AG04450 (cell line): ENCODE measurements at regions not wholly inside any gene's neighbourhood (a gene's known extent, or its start where the extent isn't known, plus 50 kb on each side); places are given as distances from the start of the nearest gene placed in this dataset.
"Not testable (repeated sequence)": the region's sequence is repeated elsewhere in the genome, so short reads cannot be mapped to it uniquely, and the experiment has no call there.

Source experiments
- CTCF ChIA-PET: fragments of 300-600, 350-600 bp; formaldehyde crosslinking; extraction: SDS; loops from one replicate; lab custom pipeline; 2022; ENCODE audit warnings: antibody characterized with exemption, inconsistent platforms; lab: Charles Lee
- POLR2A ChIA-PET: fragments of 350-600 bp; formaldehyde crosslinking; extraction: SDS; loops from one replicate; lab custom pipeline; 2021; ENCODE audit warnings: antibody characterized with exemption, inconsistent platforms; lab: Yijun Ruan, JAX
- DNase-seq: peaks from one replicate; pipeline ENCODE4 v3.0.0-alpha.2; 2011; ENCODE audit warnings: low read depth, low spot score
- H3K27ac ChIP-seq: one replicate; pipeline ENCODE4 v1.5.1; 2012; ENCODE audit warnings: low read depth, low read length, control low read depth
- H3K27me3 ChIP-seq: one replicate; pipeline ENCODE4 v1.6.0; 2012; ENCODE audit warnings: low read length; ENCODE audit not compliant: control insufficient read depth, insufficient read depth
- H3K4me3 ChIP-seq: 2 replicates; pipeline ENCODE4 v1.5.1; 2011; ENCODE audit warnings: mild to moderate bottlenecking, low read depth, low read length, control low read depth
- H3K9me3 ChIP-seq: 2 replicates; pipeline ENCODE4 v1.5.1; 2012; ENCODE audit warnings: low read length; ENCODE audit not compliant: control insufficient read depth, insufficient read depth
- TF ChIP-seq, protein P1 (sequence below): IDR thresholded peaks from 2 replicates; pipeline ENCODE4 v1.5.1; 2011; ENCODE audit warnings: low read depth, low read length, control low read depth, inconsistent platforms

DNA sequence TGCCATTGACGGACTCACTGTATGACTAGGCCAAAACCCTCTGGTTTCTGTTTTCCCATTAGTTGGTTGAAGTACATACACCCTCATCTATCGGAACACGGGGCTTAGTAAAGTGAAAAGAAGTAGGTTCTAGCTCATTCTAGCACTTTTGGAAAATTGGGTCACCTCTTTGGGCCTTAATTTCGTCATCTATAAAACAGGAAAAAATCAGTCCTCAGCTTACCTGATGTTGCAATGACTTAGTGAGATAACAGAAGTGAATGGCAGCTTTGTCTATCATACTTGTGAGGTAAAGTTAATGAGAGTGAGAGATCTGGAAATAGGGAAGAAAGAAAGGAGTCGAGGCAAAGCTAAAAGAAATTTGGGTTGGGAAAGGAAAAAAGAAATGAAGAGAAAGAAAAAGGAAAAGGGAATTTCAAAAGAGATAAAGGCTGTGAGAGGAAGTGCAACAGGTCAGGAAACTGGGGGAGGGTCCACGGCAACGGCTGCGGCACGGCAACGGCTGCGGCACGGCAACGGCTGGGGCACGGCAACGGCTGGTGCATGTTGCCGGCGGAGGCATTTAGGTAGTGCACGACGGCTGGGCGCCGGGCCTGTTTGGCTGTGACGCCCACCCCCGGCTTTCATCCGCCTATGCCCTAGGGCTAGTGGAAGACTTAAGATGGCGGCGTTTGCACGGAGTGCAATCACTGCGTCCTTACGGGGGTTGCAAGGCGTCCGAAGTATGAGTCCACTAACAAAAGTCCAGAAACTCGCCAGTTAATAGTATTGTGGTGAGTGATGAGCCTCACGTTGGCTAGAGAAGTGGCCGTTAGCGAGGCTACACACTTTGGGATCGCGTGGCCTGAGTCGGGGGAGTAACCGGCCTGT, 91.4 kb upstream of the XIST start:
- POLR2A ChIA-PET = no interaction called here

DNA sequence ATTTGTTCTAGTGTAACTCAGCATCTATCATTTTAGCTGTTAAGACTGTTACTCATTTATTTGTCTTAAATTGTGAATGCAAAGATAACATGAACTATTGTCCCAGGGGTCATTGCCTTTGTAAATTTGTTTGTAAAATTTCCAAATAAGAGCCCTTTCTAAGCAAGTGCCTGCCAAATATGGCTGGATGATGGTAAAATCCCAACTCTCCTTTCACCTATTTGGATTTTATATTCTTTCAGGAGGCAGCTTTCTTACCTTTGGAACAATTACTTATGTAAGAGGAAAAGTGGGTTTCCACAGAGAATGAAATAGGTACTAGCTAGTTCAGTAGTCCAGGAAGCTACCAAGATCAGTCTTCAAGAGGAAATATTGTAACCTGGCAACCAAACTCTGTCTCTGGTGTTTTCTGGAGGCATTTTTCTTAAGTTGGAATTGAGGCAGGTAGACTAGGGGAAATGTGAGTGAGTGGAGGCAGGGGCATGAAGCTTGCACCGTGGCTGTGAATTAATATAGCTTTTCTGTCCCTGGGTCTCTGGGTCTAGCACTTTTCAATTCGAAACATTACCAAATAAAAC, 88.5 kb upstream of the XIST start:
- TF ChIP-seq, protein P1, sequence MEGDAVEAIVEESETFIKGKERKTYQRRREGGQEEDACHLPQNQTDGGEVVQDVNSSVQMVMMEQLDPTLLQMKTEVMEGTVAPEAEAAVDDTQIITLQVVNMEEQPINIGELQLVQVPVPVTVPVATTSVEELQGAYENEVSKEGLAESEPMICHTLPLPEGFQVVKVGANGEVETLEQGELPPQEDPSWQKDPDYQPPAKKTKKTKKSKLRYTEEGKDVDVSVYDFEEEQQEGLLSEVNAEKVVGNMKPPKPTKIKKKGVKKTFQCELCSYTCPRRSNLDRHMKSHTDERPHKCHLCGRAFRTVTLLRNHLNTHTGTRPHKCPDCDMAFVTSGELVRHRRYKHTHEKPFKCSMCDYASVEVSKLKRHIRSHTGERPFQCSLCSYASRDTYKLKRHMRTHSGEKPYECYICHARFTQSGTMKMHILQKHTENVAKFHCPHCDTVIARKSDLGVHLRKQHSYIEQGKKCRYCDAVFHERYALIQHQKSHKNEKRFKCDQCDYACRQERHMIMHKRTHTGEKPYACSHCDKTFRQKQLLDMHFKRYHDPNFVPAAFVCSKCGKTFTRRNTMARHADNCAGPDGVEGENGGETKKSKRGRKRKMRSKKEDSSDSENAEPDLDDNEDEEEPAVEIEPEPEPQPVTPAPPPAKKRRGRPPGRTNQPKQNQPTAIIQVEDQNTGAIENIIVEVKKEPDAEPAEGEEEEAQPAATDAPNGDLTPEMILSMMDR = no peak
- H3K27ac ChIP-seq = no peak overlapping the region
- no peaks in the 10 kb centered on the region for H3K9me3 ChIP-seq
- no peaks in the 10 kb centered on the region for H3K27me3 ChIP-seq
- H3K4me3 ChIP-seq = no peak overlapping the region
- DNase-seq = no peak
- ChIA-PET CTCF (no interaction called here), POLR2A (interaction anchor here (0.8 kb wide), 1 partner anchor 24 kb away, joined by 3 read pairs; no protein-coding TSS in a partner anchor)

More for the DNA sequence above, 91.4 kb upstream of the XIST start:
- H3K4me3 ChIP-seq = peak overlapping the region; percentile 76
- peak; percentile 65 for DNase-seq
- peak overlapping the region; percentile 65 for H3K27ac ChIP-seq
- CTCF ChIA-PET = interaction anchor here (0.5 to 1.1 kb wide), 4 partner anchors 16 to 190 kb away, joined by 3 to 5 read pairs (median 4); no protein-coding TSS in a partner anchor
- TF ChIP-seq, protein P1 = no peak
- H3K9me3 ChIP-seq = no peaks in the 10 kb centered on the region
- no peaks in the 10 kb centered on the region for H3K27me3 ChIP-seq

DNA sequence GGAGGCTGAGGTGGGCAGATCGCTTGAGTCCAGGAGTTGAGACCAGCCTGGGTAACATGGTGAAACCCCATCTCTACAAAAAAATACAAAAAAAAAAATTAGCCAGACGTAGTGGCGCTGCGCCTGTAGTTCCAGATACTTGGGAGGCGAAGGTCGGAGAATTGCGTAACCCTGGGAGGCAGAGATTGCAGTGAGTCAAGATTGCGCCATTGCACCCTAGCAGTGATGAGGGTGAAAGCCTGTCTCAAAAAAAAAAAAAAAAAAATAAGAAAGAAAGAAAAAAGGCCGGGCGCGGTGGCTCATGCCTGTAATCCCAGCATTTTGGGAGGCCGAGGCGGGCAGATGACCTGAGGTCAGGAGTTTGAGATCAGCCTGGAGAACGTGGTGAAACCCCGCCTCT, 85.3 kb upstream of the XIST start:
- CTCF ChIA-PET = interaction anchor here (0.6 kb wide), 1 partner anchor 19 kb away, joined by 4 read pairs; no protein-coding TSS in a partner anchor
- not testable (repeated sequence) for DNase-seq, H3K27me3 ChIP-seq

DNA sequence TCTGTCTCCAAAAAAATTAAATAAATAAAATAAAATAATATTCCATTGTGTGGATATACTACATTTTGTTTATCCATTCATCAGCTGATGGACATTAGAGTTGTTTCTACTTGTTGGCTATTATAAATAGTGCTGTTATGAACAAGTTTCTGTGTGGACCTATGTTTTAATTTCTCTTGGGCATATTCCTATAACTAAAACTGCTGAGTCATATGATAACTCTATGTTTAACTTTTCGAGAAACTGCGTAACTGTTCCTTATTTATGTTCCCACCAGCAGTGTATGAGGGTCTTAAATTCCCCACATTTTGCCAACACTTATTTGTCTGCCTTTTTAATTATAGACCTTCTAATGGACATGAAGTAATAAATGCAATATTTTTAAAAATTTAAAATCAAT, 80.0 kb upstream of the XIST start:
- no peaks in the 10 kb centered on the region for H3K9me3 ChIP-seq
- CTCF ChIA-PET = no interaction called here
- POLR2A ChIA-PET = no interaction called here
- no peaks in the 10 kb centered on the region for H3K27me3 ChIP-seq
- no peak overlapping the region for H3K4me3 ChIP-seq
- DNase-seq = no peak
- TF ChIP-seq, protein P1 = no peak
- H3K27ac ChIP-seq = no peak overlapping the region

More for the DNA sequence above, 85.3 kb upstream of the XIST start:
- POLR2A ChIA-PET, H3K9me3 ChIP-seq, H3K27ac ChIP-seq, H3K4me3 ChIP-seq: not testable (repeated sequence)

DNA sequence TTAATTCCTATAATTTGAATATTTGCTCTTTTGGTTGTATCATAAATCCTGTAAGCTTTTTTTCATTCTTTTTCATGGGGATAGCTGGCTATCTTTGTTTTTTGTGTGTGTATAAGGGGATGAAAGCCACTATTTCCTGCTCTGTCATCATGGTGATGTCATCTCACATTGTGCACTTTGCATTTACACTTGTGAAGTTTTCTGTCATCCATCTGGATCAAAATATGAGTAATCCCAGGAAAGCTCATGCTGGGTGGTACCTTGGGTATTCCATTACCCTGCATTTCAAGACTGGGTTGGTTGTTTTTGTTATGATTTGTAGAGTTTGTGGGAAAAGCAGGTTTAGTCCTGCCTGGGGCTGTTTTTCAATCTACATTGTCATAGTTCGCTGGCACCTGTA, 77.8 kb upstream of the XIST start:
- H3K27me3 ChIP-seq = no peaks in the 10 kb centered on the region

More for the DNA sequence above, 77.8 kb upstream of the XIST start:
- Histone ChIP-seq H3K4me3 (no peak overlapping the region), H3K27ac (no peak overlapping the region), H3K9me3 (no peaks in the 10 kb centered on the region)
- ChIA-PET POLR2A (no interaction called here), CTCF (no interaction called here)
- no peak for DNase-seq
- TF ChIP-seq, protein P1 = no peak
